ENCODE measurements at regions not wholly inside any gene's neighbourhood (a gene's known extent, or its start where the extent isn't known, plus 50 kb on each side); places are given as distances from the start of the nearest gene placed in this dataset.

GRCh38 chr16:79466111-79466510, 134.4 kb downstream of the MAF start:
- TF ChIP-seq CTCF (IDR thresholded peaks at IDR 0.05; ENCODE audit: extremely low read depth, insufficient read depth, missing control alignments): no peak
- DNase-seq (ENCODE audit: low spot score): no peak
- in situ Hi-C loops (cut with MboI; ENCODE audit: low pct_unique_long_range_greater_than_20kb, low sequenced_read_pairs, unreplicated experiment): no loop called here

- no peak for TF ChIP-seq CTCF (IDR thresholded peaks at IDR 0.05; ENCODE audit: extremely low read depth, insufficient read depth, missing control alignments)
- no peak for DNase-seq (ENCODE audit: low spot score)
- in situ Hi-C loops (cut with MboI; ENCODE audit: low pct_unique_long_range_greater_than_20kb, low sequenced_read_pairs, unreplicated experiment): no loop called here
Measured at GRCh38 chr16:79463841-79464240, 136.7 kb downstream of the MAF start.

- DNase-seq (ENCODE audit: low spot score): no peak
- in situ Hi-C loops (cut with MboI; ENCODE audit: low pct_unique_long_range_greater_than_20kb, low sequenced_read_pairs, unreplicated experiment): no loop called here
- no peak for TF ChIP-seq CTCF (IDR thresholded peaks at IDR 0.05; ENCODE audit: extremely low read depth, insufficient read depth, missing control alignments)
Measured at GRCh38 chr16:79456036-79456435, 144.5 kb downstream of the MAF start.

GRCh38 chr16:79452671-79453070, 147.9 kb downstream of the MAF start:
- TF ChIP-seq CTCF (IDR thresholded peaks at IDR 0.05; ENCODE audit: extremely low read depth, insufficient read depth, missing control alignments): no peak
- in situ Hi-C loops (cut with MboI; ENCODE audit: low pct_unique_long_range_greater_than_20kb, low sequenced_read_pairs, unreplicated experiment): no loop called here
- no peak for DNase-seq (ENCODE audit: low spot score)

GRCh38 chr16:79451196-79451816, 149.2 kb downstream of the MAF start:
- no peak for DNase-seq (ENCODE audit: low spot score)
- TF ChIP-seq CTCF (IDR thresholded peaks at IDR 0.05; ENCODE audit: extremely low read depth, insufficient read depth, missing control alignments): no peak
- in situ Hi-C loops (cut with MboI; ENCODE audit: low pct_unique_long_range_greater_than_20kb, low sequenced_read_pairs, unreplicated experiment): no loop called here

- TF ChIP-seq CTCF (IDR thresholded peaks at IDR 0.05; ENCODE audit: extremely low read depth, insufficient read depth, missing control alignments): no peak
- in situ Hi-C loops (cut with MboI; ENCODE audit: low pct_unique_long_range_greater_than_20kb, low sequenced_read_pairs, unreplicated experiment): no loop called here
- no peak for DNase-seq (ENCODE audit: low spot score)
Measured at GRCh38 chr16:79449900-79450299, 150.6 kb downstream of the MAF start.

All from GM13977 (cell line).